GM19043 (cell line): ENCODE measurements at regions not wholly inside any gene's neighbourhood (a gene's known extent, or its start where the extent isn't known, plus 50 kb on each side); places are given as distances from the start of the nearest gene placed in this dataset.
"Not testable (repeated sequence)": the region's sequence is repeated elsewhere in the genome, so short reads cannot be mapped to it uniquely, and the experiment has no call there.

Source experiments
- ATAC-seq: cut with Tn5 transposase; IDR thresholded peaks from one replicate; pipeline ENCODE4 v1.9.1; 2021; ENCODE audit warnings: low read depth; ENCODE audit not compliant: unreplicated experiment

GRCh38 chr3:95654570-95655362, 1159.6 kb upstream of the EPHA6 start:
- ATAC-seq: no peak

GRCh38 chr3:95655363-95655986, 1158.9 kb upstream of the EPHA6 start:
- ATAC-seq: no peak

- no peak for ATAC-seq
These were observed 1143.6 kb upstream of the EPHA6 start for GRCh38 chr3:95670765-95671164.

- ATAC-seq: no peak
These were observed 1141.2 kb upstream of the EPHA6 start for GRCh38 chr3:95673215-95673614.

- no peak for ATAC-seq
These were observed 1108.5 kb upstream of the EPHA6 start for GRCh38 chr3:95705786-95706418.

- ATAC-seq: no peak
These were observed 1107.1 kb upstream of the EPHA6 start for GRCh38 chr3:95707268-95707667.

GRCh38 chr3:95710684-95711083, 1103.7 kb upstream of the EPHA6 start:
- no peak for ATAC-seq

- no peak for ATAC-seq
These were observed 1102.6 kb upstream of the EPHA6 start for GRCh38 chr3:95711789-95712188.

GRCh38 chr3:95715128-95715527, 1099.3 kb upstream of the EPHA6 start:
- no peak for ATAC-seq

- no peak for ATAC-seq
These were observed 1097.3 kb upstream of the EPHA6 start for GRCh38 chr3:95717048-95717447.

GRCh38 chr3:95718168-95718567, 1096.2 kb upstream of the EPHA6 start:
- no peak for ATAC-seq

GRCh38 chr3:95719481-95719880, 1094.9 kb upstream of the EPHA6 start:
- no peak for ATAC-seq

- no peak for ATAC-seq
These were observed 1092.5 kb upstream of the EPHA6 start for GRCh38 chr3:95721938-95722337.

- no peak for ATAC-seq
These were observed 1088.6 kb upstream of the EPHA6 start for GRCh38 chr3:95725770-95726169.

GRCh38 chr3:95731753-95732152, 1082.6 kb upstream of the EPHA6 start:
- ATAC-seq: no peak

- no peak for ATAC-seq
These were observed 1081.1 kb upstream of the EPHA6 start for GRCh38 chr3:95733336-95733735.

- no peak for ATAC-seq
These were observed 1076.3 kb upstream of the EPHA6 start for GRCh38 chr3:95738045-95738444.

- not testable (repeated sequence) for ATAC-seq
These were observed 1069.5 kb upstream of the EPHA6 start for GRCh38 chr3:95744896-95745295.

- no peak for ATAC-seq
These were observed 1064.3 kb upstream of the EPHA6 start for GRCh38 chr3:95750097-95750496.

GRCh38 chr3:95751509-95751908, 1062.9 kb upstream of the EPHA6 start:
- no peak for ATAC-seq

- no peak for ATAC-seq
These were observed 1062.2 kb upstream of the EPHA6 start for GRCh38 chr3:95752199-95752598.

GRCh38 chr3:95758707-95759106, 1055.7 kb upstream of the EPHA6 start:
- no peak for ATAC-seq
